ENCODE measurements at regions not wholly inside any gene's neighbourhood (a gene's known extent, or its start where the extent isn't known, plus 50 kb on each side); places are given as distances from the start of the nearest gene placed in this dataset.

DNA sequence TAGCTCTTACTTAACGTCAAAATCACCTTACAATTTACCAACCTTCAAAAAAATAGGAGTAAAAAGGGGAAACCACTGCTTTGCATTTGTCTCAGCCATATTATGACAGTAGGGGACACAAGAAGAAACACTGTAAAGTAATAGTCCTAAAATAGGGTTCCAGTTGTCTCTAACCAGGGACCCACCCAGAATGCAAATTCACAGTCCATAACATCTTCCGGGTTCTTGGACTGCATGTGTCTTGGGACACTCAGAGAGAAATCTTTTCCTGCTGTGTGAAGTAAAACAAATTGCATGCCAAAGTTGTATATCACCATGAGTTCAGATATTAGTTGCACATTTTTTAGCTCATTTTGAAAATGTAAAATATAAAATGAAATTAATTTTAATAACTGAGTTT lies 69.8 kb upstream of the PGR start:
- no peak overlapping the region for H3K4me2 ChIP-seq (ENCODE audit: low read length)
- no peak overlapping the region for H3K27ac ChIP-seq (ENCODE audit: low read length)
- H3K4me3 ChIP-seq (ENCODE audit: low read length), result no peak overlapping the region

DNA sequence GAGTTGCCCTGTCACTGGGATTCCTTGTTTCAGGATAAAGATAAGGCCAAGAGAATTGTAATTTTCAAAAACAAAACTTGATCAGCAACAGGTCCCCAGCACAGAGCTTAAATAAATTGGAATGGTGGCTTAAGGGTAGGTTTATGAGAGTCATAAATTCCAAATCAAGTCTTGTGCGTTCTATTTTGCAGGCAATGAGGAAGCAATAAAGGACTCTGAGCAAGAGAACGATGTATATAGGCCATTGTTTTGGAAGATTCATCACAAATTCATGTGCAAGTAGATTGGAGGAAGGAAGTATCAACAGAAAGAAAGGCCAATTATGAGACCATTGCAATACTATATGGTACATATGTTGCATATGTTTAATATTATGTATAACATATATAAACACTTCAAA lies 65.7 kb upstream of the PGR start:
- H3K27me3 ChIP-seq (ENCODE audit: insufficient read depth, low read depth, low read length), result no peaks in the 10 kb centered on the region
- no peaks in the 10 kb centered on the region for H3K79me2 ChIP-seq (replicated peaks; ENCODE audit: insufficient read depth, low read length)
- no peak overlapping the region for H3K4me3 ChIP-seq (ENCODE audit: low read length)
- H3K9me2 ChIP-seq (ENCODE audit: insufficient read depth, low read length), result no peaks in the 10 kb centered on the region
- H4K20me1 ChIP-seq (ENCODE audit: insufficient read depth), result no peaks in the 10 kb centered on the region
- H3K27ac ChIP-seq (ENCODE audit: low read length), result no peak overlapping the region
- H3K36me3 ChIP-seq (ENCODE audit: insufficient read depth, low read length), result no peaks in the 10 kb centered on the region
- H3F3A ChIP-seq (ENCODE audit: insufficient read depth, low read length, poor library complexity, severe bottlenecking), result no peaks in the 10 kb centered on the region
- H3K9ac ChIP-seq (ENCODE audit: low read length), result no peak overlapping the region
- no peak overlapping the region for H3K4me2 ChIP-seq (ENCODE audit: low read length)
- no peak overlapping the region for H2AFZ ChIP-seq (ENCODE audit: low read depth, low read length)
- TF ChIP-seq SMC3 (conservative IDR thresholded peaks at IDR 0.05; ENCODE audit: poor library complexity) (no peak), MXI1 (conservative IDR thresholded peaks at IDR 0.05; ENCODE audit: poor library complexity, severe bottlenecking) (no peak), EP300 (conservative IDR thresholded peaks at IDR 0.05; ENCODE audit: poor library complexity, severe bottlenecking) (no peak), TAF1 (IDR thresholded peaks at IDR 0.05; ENCODE audit: low read depth) (no peak), EZH2 (IDR thresholded peaks at IDR 0.05; ENCODE audit: borderline replicate concordance, insufficient read depth, low read length, poor library complexity, severe bottlenecking) (no peak), RAD21 (conservative IDR thresholded peaks at IDR 0.05) (no peak), POLR2AphosphoS5 (IDR thresholded peaks at IDR 0.05) (no peak)
- TF ChIP-seq, protein P1, sequence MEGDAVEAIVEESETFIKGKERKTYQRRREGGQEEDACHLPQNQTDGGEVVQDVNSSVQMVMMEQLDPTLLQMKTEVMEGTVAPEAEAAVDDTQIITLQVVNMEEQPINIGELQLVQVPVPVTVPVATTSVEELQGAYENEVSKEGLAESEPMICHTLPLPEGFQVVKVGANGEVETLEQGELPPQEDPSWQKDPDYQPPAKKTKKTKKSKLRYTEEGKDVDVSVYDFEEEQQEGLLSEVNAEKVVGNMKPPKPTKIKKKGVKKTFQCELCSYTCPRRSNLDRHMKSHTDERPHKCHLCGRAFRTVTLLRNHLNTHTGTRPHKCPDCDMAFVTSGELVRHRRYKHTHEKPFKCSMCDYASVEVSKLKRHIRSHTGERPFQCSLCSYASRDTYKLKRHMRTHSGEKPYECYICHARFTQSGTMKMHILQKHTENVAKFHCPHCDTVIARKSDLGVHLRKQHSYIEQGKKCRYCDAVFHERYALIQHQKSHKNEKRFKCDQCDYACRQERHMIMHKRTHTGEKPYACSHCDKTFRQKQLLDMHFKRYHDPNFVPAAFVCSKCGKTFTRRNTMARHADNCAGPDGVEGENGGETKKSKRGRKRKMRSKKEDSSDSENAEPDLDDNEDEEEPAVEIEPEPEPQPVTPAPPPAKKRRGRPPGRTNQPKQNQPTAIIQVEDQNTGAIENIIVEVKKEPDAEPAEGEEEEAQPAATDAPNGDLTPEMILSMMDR (IDR thresholded peaks at IDR 0.05; ENCODE audit: poor library complexity, severe bottlenecking), result no peak
- TF ChIP-seq, protein P2, sequence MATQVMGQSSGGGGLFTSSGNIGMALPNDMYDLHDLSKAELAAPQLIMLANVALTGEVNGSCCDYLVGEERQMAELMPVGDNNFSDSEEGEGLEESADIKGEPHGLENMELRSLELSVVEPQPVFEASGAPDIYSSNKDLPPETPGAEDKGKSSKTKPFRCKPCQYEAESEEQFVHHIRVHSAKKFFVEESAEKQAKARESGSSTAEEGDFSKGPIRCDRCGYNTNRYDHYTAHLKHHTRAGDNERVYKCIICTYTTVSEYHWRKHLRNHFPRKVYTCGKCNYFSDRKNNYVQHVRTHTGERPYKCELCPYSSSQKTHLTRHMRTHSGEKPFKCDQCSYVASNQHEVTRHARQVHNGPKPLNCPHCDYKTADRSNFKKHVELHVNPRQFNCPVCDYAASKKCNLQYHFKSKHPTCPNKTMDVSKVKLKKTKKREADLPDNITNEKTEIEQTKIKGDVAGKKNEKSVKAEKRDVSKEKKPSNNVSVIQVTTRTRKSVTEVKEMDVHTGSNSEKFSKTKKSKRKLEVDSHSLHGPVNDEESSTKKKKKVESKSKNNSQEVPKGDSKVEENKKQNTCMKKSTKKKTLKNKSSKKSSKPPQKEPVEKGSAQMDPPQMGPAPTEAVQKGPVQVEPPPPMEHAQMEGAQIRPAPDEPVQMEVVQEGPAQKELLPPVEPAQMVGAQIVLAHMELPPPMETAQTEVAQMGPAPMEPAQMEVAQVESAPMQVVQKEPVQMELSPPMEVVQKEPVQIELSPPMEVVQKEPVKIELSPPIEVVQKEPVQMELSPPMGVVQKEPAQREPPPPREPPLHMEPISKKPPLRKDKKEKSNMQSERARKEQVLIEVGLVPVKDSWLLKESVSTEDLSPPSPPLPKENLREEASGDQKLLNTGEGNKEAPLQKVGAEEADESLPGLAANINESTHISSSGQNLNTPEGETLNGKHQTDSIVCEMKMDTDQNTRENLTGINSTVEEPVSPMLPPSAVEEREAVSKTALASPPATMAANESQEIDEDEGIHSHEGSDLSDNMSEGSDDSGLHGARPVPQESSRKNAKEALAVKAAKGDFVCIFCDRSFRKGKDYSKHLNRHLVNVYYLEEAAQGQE (IDR thresholded peaks at IDR 0.05; ENCODE audit: borderline replicate concordance), result no peak
- H3K9me3 ChIP-seq (ENCODE audit: low read length), result no peaks in the 10 kb centered on the region

More for the DNA sequence above, 69.8 kb upstream of the PGR start:
- Histone ChIP-seq H3K9ac (ENCODE audit: low read length) (no peak overlapping the region), H3K27me3 (ENCODE audit: insufficient read depth, low read depth, low read length) (no peaks in the 10 kb centered on the region), H3F3A (ENCODE audit: insufficient read depth, low read length, poor library complexity, severe bottlenecking) (no peaks in the 10 kb centered on the region), H3K9me2 (ENCODE audit: insufficient read depth, low read length) (no peaks in the 10 kb centered on the region), H3K9me3 (ENCODE audit: low read length) (no peaks in the 10 kb centered on the region), H2AFZ (ENCODE audit: low read depth, low read length) (no peak overlapping the region), H4K20me1 (ENCODE audit: insufficient read depth) (no peaks in the 10 kb centered on the region), H3K79me2 (replicated peaks; ENCODE audit: insufficient read depth, low read length) (no peaks in the 10 kb centered on the region), H3K36me3 (ENCODE audit: insufficient read depth, low read length) (no peaks in the 10 kb centered on the region)
- TF ChIP-seq SMC3 (conservative IDR thresholded peaks at IDR 0.05; ENCODE audit: poor library complexity) (no peak), EZH2 (IDR thresholded peaks at IDR 0.05; ENCODE audit: borderline replicate concordance, insufficient read depth, low read length, poor library complexity, severe bottlenecking) (no peak), MXI1 (conservative IDR thresholded peaks at IDR 0.05; ENCODE audit: poor library complexity, severe bottlenecking) (no peak), POLR2AphosphoS5 (IDR thresholded peaks at IDR 0.05) (no peak), RAD21 (conservative IDR thresholded peaks at IDR 0.05) (no peak), EP300 (conservative IDR thresholded peaks at IDR 0.05; ENCODE audit: poor library complexity, severe bottlenecking) (no peak)
- TF ChIP-seq, protein P1 (IDR thresholded peaks at IDR 0.05; ENCODE audit: poor library complexity, severe bottlenecking), result no peak

Data from neural cell (in vitro differentiated cells).